PC-9 (cell line): ENCODE measurements at regions not wholly inside any gene's neighbourhood (a gene's known extent, or its start where the extent isn't known, plus 50 kb on each side); places are given as distances from the start of the nearest gene placed in this dataset.

ENCODE experiments used
- BruUV-seq: library from RNA; stranded (reverse); fragments of 400-500 nt; replicated peaks from 2 replicates; lab custom pipeline; 2021; lab: Mats Ljungman, UMichigan
- CTCF ChIA-PET: fragments of 300-600 bp; sonication (Branson Sonifier 250); formaldehyde crosslinking; loops from one replicate; lab custom pipeline; 2022; ENCODE audit warnings: antibody characterized with exemption; lab: Charles Lee
- POLR2A ChIA-PET: fragments of 300-600 bp; sonication (Branson Sonifier 250); formaldehyde crosslinking; loops from one replicate; lab custom pipeline; 2022; ENCODE audit warnings: antibody characterized with exemption; ENCODE audit not compliant: unreplicated experiment; lab: Charles Lee
- DNase-seq, 2 experiments: peaks; one replicate each; pipeline versions ENCODE4 v3.0.0 to v3.0.0-alpha.2; 2015 to 2022; ENCODE audit warnings: mixed read lengths in 1 of 2
- H2AFZ ChIP-seq: fragments of 200-600 bp; sonication (generic); 2 replicates; pipeline ENCODE4 v1.8.1; 2017; ENCODE audit warnings: antibody characterized with exemption
- H3F3A ChIP-seq: fragments of 200-600 bp; sonication (generic); 2 replicates; pipeline ENCODE4 v1.8.1; 2017; ENCODE audit warnings: antibody characterized with exemption, mild to moderate bottlenecking, low read depth; ENCODE audit not compliant: insufficient read depth
- H3K27ac ChIP-seq: fragments of 200-600 bp; sonication (generic); 2 replicates; pipeline ENCODE4 v1.6.1; 2016; ENCODE audit warnings: mixed run types
- H3K27me3 ChIP-seq: fragments of 200-600 bp; sonication (generic); 2 replicates; pipeline ENCODE4 v1.6.1; 2016; ENCODE audit warnings: low read depth, mixed run types; ENCODE audit not compliant: insufficient read depth
- H3K36me3 ChIP-seq: fragments of 200-600 bp; sonication (generic); 2 replicates; pipeline ENCODE4 v1.6.1; 2016; ENCODE audit warnings: low read depth, mixed run types
- H3K4me1 ChIP-seq: fragments of 200-600 bp; sonication (generic); replicated peaks from 2 replicates; pipeline ENCODE4 v1.6.1; 2016; ENCODE audit warnings: mixed run types; ENCODE audit not compliant: insufficient read depth
- H3K4me2 ChIP-seq: fragments of 200-600 bp; sonication (generic); 2 replicates; pipeline ENCODE4 v1.6.1; 2017; ENCODE audit warnings: mixed run types
- H3K4me3 ChIP-seq: fragments of 200-600 bp; sonication (generic); 2 replicates; pipeline ENCODE4 v1.6.1; 2016; ENCODE audit warnings: mixed run types
- H3K79me2 ChIP-seq: fragments of 200-600 bp; sonication (generic); 2 replicates; pipeline ENCODE4 v1.6.1; 2017; ENCODE audit warnings: low read depth, mixed run types
- H3K9me2 ChIP-seq: fragments of 200-600 bp; sonication (generic); 2 replicates; pipeline ENCODE4 v1.8.1; 2017; ENCODE audit warnings: mild to moderate bottlenecking; ENCODE audit not compliant: insufficient read depth
- H3K9me3 ChIP-seq: fragments of 200-600 bp; sonication (generic); 2 replicates; pipeline ENCODE4 v1.8.1; 2016; ENCODE audit warnings: low read depth; ENCODE audit not compliant: insufficient read depth
- H4K20me1 ChIP-seq: fragments of 200-600 bp; sonication (generic); 2 replicates; pipeline ENCODE4 v1.8.1; 2017; ENCODE audit not compliant: insufficient read depth
- EZH2 ChIP-seq: fragments of 200-600 bp; sonication (generic); IDR thresholded peaks from 2 replicates; pipeline ENCODE4 v1.8.0; 2017; ENCODE audit warnings: antibody characterized with exemption, low read depth
- intact Hi-C: fragments of 100-400 bp; cut with micrococcal nuclease; formaldehyde crosslinking; loops from one replicate; pipeline ENCODE4 v1.10.0; 2022; ENCODE audit not compliant: unreplicated experiment
- TF ChIP-seq, protein P1 (sequence below): fragments of 200-600 bp; sonication (generic); conservative IDR thresholded peaks from 2 replicates; pipeline ENCODE4 v1.6.1; 2017; ENCODE audit warnings: mixed run types, antibody characterized with exemption, mild to moderate bottlenecking, moderate library complexity

DNA sequence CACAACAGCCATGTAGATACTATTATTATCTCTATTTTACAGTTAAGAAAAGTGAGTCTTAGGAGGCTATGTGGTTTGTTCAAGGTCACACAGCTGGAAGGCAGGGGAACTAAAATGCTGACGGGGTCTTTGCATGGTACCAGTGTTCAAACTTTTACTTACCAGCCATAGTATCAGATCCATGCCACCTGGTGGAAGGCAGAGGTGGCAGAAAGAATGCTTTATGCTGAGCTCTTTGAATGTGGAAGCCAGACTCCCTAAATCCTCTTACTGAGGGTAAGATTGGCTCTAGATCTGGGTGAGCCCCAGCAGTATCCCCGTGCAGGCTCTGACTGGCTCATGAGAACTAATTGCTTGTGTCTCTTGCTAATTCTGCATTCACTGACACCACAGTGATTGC, 54.3 kb upstream of the NAV2 start:
- no peak overlapping the region for H3K27ac ChIP-seq
- intact Hi-C loops: no loop called here

DNA sequence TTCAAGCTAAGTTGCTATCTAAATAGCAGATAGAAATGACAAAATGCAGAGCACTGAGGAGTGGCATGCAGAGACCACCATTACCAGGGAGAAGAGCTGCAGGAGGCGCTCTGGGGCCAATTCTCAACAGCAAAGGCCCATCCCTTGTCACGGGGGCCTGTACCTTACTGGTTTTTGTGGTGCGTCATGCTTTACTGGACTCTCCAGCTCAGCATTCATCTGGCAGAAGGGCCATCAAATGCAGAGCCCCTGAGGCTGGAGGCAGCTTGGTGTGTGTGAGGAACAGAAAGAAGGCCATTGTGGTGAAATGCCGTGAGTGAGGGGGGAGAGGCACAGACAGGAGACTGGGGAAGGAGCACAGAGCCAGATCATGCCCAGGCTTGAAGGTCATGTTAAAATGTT, 56.5 kb upstream of the NAV2 start:
- Histone ChIP-seq H3K79me2 (no peaks in the 10 kb centered on the region), H3K4me3 (no peak overlapping the region), H3K27ac (no peak overlapping the region), H3K9me2 (no peaks in the 10 kb centered on the region), H3K27me3 (no peaks in the 10 kb centered on the region), H3K9me3 (no peaks in the 10 kb centered on the region), H3K4me2 (no peak overlapping the region), H2AFZ (no peak overlapping the region), H4K20me1 (no peaks in the 10 kb centered on the region), H3K36me3 (no peaks in the 10 kb centered on the region), H3K4me1 (peaks cover 29% of the 10 kb centered on the region), H3F3A (peaks cover 15% of the 10 kb centered on the region; the same call in 1 of the 2 replicates)
- no peak for DNase-seq
- intact Hi-C loops: no loop called here
- ChIA-PET POLR2A (no interaction called here), CTCF (no interaction called here)
- TF ChIP-seq, protein P1, sequence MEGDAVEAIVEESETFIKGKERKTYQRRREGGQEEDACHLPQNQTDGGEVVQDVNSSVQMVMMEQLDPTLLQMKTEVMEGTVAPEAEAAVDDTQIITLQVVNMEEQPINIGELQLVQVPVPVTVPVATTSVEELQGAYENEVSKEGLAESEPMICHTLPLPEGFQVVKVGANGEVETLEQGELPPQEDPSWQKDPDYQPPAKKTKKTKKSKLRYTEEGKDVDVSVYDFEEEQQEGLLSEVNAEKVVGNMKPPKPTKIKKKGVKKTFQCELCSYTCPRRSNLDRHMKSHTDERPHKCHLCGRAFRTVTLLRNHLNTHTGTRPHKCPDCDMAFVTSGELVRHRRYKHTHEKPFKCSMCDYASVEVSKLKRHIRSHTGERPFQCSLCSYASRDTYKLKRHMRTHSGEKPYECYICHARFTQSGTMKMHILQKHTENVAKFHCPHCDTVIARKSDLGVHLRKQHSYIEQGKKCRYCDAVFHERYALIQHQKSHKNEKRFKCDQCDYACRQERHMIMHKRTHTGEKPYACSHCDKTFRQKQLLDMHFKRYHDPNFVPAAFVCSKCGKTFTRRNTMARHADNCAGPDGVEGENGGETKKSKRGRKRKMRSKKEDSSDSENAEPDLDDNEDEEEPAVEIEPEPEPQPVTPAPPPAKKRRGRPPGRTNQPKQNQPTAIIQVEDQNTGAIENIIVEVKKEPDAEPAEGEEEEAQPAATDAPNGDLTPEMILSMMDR: no peak
- TF ChIP-seq EZH2: no peak
- BruUV-seq: no TSS peak

More for the DNA sequence above, 54.3 kb upstream of the NAV2 start:
- CTCF ChIA-PET: interaction anchor here (0.6 kb wide), 1 partner anchor 65 kb away, joined by 3 read pairs; no protein-coding TSS in a partner anchor
- Histone ChIP-seq H3K4me2 (no peak overlapping the region), H3K79me2 (no peaks in the 10 kb centered on the region), H2AFZ (no peak overlapping the region), H3K4me1 (peaks cover 29% of the 10 kb centered on the region), H3F3A (peaks cover 15% of the 10 kb centered on the region; the same call in 1 of the 2 replicates), H3K36me3 (no peaks in the 10 kb centered on the region), H3K9me2 (no peaks in the 10 kb centered on the region), H3K27me3 (no peaks in the 10 kb centered on the region), H3K9me3 (no peaks in the 10 kb centered on the region), H3K4me3 (no peak overlapping the region), H4K20me1 (no peaks in the 10 kb centered on the region)
- POLR2A ChIA-PET: interaction anchor here (0.7 kb wide), 1 partner anchor 16 kb away, joined by 4 read pairs; no protein-coding TSS in a partner anchor
- DNase-seq: no peak
- no TSS peak for BruUV-seq
- TF ChIP-seq, protein P1: no peak
- no peak for TF ChIP-seq EZH2

DNA sequence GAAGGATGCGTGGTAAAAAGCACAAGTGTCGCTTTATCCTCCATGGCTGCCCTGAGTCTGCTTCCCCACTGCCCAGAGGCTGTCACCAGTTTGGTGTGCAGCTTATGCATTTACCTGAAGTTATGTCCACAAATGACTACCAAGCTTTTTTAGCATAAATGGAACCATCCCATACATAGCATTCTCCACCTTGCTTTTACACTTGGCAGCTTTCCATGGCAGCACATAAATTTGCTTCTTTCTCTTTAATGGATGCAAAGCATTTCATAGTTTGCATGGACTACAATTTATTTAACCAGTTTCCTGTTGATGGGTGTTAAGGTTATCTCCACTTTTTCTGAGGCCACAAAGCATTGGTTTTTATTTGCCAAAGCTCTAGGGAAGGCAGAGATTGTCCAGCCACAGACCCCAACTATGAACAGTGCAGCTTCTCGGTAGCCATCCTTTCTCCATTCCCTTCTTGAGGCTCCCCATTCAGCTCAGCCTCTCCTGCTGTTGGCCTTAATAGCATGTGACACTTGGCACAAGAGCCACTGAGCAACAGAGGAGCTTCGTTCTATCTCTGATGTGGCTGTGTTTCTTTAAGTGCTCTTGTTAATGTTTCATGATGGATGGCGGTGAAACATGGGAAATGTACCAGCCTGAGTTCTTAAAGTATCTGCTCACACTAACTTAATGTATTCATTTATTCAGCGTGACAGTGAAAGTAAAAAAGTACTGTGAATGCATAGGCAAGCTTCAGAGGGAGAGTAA, 59.8 kb upstream of the NAV2 start:
- Histone ChIP-seq H3F3A (no peaks in the 10 kb centered on the region), H4K20me1 (no peaks in the 10 kb centered on the region), H3K79me2 (no peaks in the 10 kb centered on the region), H3K27ac (no peak overlapping the region), H3K4me1 (no peaks in the 10 kb centered on the region), H3K4me2 (no peak overlapping the region), H3K4me3 (no peak overlapping the region), H3K27me3 (no peaks in the 10 kb centered on the region), H2AFZ (no peak overlapping the region), H3K36me3 (no peaks in the 10 kb centered on the region), H3K9me2 (no peaks in the 10 kb centered on the region), H3K9me3 (no peaks in the 10 kb centered on the region)
- POLR2A ChIA-PET: no interaction called here
- DNase-seq: no peak
- intact Hi-C loops: no loop called here
- no TSS peak for BruUV-seq
- CTCF ChIA-PET: no interaction called here
- TF ChIP-seq EZH2: no peak
- TF ChIP-seq, protein P1: no peak
